Ishikawa (cell line): ENCODE measurements at regions not wholly inside any gene's neighbourhood (a gene's known extent, or its start where the extent isn't known, plus 50 kb on each side); places are given as distances from the start of the nearest gene placed in this dataset.

Source experiments
- CEBPB ChIP-seq: IDR thresholded peaks from 2 replicates; pipeline ENCODE4 v1.6.1; 2012
- EGR1 ChIP-seq: IDR thresholded peaks from 2 replicates; pipeline ENCODE4 v1.6.1; 2012
- EP300 ChIP-seq: IDR thresholded peaks from 2 replicates; pipeline ENCODE4 v1.6.1; 2012; ENCODE audit warnings: borderline replicate concordance
- FOXM1 ChIP-seq: IDR thresholded peaks from 2 replicates; pipeline ENCODE4 v1.6.1; 2012; ENCODE audit warnings: low read depth, borderline replicate concordance
- NFIC ChIP-seq: IDR thresholded peaks from 2 replicates; pipeline ENCODE4 v1.6.1; 2012
- RAD21 ChIP-seq: IDR thresholded peaks from 2 replicates; pipeline ENCODE4 v1.6.1; 2012; ENCODE audit warnings: low read depth
- TAF1 ChIP-seq: IDR thresholded peaks from 2 replicates; pipeline ENCODE4 v1.6.1; 2012; ENCODE audit warnings: low read depth, mild to moderate bottlenecking
- TCF12 ChIP-seq: IDR thresholded peaks from 2 replicates; pipeline ENCODE4 v1.6.1; 2012; ENCODE audit warnings: low read depth
- TEAD4 ChIP-seq: IDR thresholded peaks from 2 replicates; pipeline ENCODE4 v1.6.1; 2012
- USF1 ChIP-seq: IDR thresholded peaks from 2 replicates; pipeline ENCODE4 v1.6.1; 2012
- YY1 ChIP-seq: IDR thresholded peaks from 2 replicates; pipeline ENCODE4 v1.6.1; 2012; ENCODE audit warnings: low read depth
- ZBTB7A ChIP-seq: IDR thresholded peaks from 2 replicates; pipeline ENCODE4 v1.6.1; 2012; ENCODE audit warnings: low read depth
- TF ChIP-seq, protein P1 (sequence below): IDR thresholded peaks from 2 replicates; pipeline ENCODE4 v1.6.1; 2012
- TF ChIP-seq, protein P2 (sequence below): IDR thresholded peaks from 2 replicates; pipeline ENCODE4 v1.6.1; 2012; ENCODE audit warnings: low read depth, mild to moderate bottlenecking

- TF ChIP-seq EP300 = no peak
- TF ChIP-seq USF1 = no peak
- no peak for TF ChIP-seq CEBPB
- TF ChIP-seq FOXM1 = no peak
- TF ChIP-seq, protein P1, sequence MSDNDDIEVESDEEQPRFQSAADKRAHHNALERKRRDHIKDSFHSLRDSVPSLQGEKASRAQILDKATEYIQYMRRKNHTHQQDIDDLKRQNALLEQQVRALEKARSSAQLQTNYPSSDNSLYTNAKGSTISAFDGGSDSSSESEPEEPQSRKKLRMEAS = no peak
- TF ChIP-seq, protein P2, sequence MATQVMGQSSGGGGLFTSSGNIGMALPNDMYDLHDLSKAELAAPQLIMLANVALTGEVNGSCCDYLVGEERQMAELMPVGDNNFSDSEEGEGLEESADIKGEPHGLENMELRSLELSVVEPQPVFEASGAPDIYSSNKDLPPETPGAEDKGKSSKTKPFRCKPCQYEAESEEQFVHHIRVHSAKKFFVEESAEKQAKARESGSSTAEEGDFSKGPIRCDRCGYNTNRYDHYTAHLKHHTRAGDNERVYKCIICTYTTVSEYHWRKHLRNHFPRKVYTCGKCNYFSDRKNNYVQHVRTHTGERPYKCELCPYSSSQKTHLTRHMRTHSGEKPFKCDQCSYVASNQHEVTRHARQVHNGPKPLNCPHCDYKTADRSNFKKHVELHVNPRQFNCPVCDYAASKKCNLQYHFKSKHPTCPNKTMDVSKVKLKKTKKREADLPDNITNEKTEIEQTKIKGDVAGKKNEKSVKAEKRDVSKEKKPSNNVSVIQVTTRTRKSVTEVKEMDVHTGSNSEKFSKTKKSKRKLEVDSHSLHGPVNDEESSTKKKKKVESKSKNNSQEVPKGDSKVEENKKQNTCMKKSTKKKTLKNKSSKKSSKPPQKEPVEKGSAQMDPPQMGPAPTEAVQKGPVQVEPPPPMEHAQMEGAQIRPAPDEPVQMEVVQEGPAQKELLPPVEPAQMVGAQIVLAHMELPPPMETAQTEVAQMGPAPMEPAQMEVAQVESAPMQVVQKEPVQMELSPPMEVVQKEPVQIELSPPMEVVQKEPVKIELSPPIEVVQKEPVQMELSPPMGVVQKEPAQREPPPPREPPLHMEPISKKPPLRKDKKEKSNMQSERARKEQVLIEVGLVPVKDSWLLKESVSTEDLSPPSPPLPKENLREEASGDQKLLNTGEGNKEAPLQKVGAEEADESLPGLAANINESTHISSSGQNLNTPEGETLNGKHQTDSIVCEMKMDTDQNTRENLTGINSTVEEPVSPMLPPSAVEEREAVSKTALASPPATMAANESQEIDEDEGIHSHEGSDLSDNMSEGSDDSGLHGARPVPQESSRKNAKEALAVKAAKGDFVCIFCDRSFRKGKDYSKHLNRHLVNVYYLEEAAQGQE = no peak
- TF ChIP-seq TEAD4 = no peak
- TF ChIP-seq EGR1 = no peak
- no peak for TF ChIP-seq YY1
- TF ChIP-seq TAF1 = no peak
- no peak for TF ChIP-seq NFIC
- no peak for TF ChIP-seq RAD21
- no peak for TF ChIP-seq ZBTB7A
- TF ChIP-seq TCF12 = no peak
Measured at GRCh38 chr4:91924625-91925024, 379.1 kb upstream of the GRID2 start.
